ENCODE measurements at regions not wholly inside any gene's neighbourhood (a gene's known extent, or its start where the extent isn't known, plus 50 kb on each side); places are given as distances from the start of the nearest gene placed in this dataset.

DNA sequence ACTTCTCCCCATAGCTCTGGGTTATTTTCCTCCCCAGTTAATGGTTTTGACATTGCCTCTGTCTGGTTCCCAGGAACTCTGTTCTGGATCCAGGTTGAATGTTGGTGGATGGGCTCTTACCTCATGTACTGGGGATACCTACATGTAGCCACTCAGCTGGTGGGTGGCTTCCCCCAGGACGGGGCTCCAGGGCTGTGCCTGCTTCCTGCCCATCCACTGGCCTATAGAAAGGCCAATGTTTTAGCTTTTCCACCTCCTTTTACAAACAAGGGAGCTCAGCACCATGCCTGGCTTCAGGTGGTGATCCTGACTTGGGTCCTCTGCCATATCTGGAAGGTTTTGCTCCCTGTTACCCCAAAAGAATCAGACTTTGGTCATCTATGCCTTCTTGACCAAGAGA is 120.2 kb downstream of the AKAP11 start:
- Mint-ChIP-seq H3K9me3 (peaks cover 11% of the 10 kb centered on the region), H3K4me3 (no peak overlapping the region), H3K36me3 (ENCODE audit: low read depth) (peaks cover 14% of the 10 kb centered on the region), H3K27me3 (no peaks in the 10 kb centered on the region), H3K27ac (peak overlapping the region; percentile 96), H3K4me1 (peaks cover 78% of the 10 kb centered on the region)
- no peak for DNase-seq
- CTCF ChIA-PET: interaction anchor here (1.0 to 3.6 kb wide), 5 partner anchors 11 to 34 kb away, joined by 3 to 35 read pairs (median 5); no protein-coding TSS in a partner anchor
- POLR2A ChIA-PET: interaction anchor here (0.5 to 0.8 kb wide), 3 partner anchors 15 to 182 kb away, joined by 3 to 4 read pairs (median 3); partner anchors contain the start of gene TNFSF11

DNA sequence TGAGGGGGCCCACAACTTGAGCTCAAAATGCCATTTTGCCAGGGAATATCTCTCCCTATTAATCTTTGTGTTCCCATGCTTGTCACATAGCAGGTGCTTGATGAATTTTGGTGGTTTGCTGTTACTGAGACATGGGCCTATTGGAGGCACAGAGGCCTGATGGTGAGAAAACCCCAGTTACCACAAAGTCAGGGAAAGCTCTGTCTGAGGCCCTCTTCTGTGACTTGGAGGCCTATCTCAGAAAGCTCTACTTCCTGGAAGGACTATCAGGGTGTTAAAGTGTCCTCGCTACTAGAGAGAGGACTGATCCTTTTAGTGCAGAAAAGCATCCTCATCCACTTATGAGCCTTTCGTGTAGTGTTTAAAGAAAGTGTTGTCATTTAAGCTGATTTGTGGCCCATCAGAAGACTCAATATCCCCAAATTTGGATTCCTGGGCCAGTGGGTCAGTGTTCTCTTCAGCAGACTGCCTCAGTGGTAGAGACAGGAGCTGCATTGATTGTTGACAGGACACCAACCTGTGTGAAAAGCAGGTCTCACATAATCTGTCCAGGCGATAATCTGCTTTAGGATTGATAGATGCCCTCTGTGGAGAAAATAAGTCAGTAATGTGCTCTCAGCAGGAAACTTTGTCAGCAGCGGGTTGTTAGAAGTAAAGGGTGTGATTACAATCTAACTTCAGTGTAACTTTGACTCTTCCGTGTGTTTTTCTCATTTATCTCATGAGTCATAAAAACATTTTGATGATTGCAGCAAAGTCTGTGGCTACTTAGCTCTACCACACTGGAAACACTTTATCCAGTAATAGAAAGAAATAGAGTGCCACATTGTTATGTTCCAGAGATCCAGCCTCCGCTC is 121.0 kb downstream of the AKAP11 start:
- ChIA-PET POLR2A (interaction anchor here (0.7 kb wide), 1 partner anchor 12 kb away, joined by 3 read pairs; no protein-coding TSS in a partner anchor), CTCF (interaction anchor here (0.6 to 3.6 kb wide), 7 partner anchors 10 to 35 kb away, joined by 3 to 35 read pairs (median 4); no protein-coding TSS in a partner anchor)
- Mint-ChIP-seq H3K36me3 (ENCODE audit: low read depth) (peaks cover 14% of the 10 kb centered on the region), H3K4me3 (peak overlapping the region; percentile 54), H3K27me3 (no peaks in the 10 kb centered on the region), H3K27ac (peak overlapping the region; percentile 96), H3K9me3 (peaks cover 9% of the 10 kb centered on the region), H3K4me1 (peaks cover 78% of the 10 kb centered on the region)
- peak; percentile 52 for DNase-seq

DNA sequence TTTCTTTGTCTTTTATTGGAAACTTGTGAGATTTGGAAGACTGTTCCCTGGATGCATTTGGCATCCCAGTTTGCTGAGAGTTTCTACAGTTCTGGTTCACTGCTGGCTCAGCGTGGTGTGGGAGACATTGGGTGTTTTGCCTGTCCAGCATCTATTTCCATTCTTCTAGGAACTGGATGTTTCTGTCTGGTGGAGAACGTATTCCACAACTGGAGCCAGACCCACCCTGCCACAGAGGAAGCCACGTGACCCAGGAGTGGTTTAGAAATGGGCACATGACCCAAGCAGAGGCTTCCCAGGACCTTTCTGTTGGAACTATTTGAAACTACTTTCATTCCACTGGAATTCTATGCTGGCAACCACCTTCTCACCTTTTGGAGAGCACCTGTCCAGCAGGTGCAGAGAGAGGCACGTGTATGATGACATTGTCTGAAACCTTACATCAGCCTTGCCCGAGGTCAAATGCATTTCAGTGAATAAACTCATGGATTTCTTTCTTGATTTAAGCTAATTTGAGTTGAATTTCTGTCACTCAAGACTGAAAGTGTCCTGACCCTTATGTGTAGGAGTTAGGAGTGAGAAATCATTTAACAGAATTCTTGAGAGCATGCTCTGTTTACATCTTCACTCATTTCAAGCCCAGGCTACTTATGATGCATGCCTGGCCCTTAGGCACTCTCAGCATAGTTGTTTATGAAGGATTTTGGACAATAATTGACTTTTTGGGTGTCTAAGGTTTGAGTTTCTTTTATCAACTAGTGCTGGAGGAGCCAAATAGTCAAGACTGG is 121.8 kb downstream of the AKAP11 start:
- peaks cover 11% of the 10 kb centered on the region for H3K36me3 Mint-ChIP-seq (ENCODE audit: low read depth)
- CTCF ChIA-PET: interaction anchor here (1.4 to 3.6 kb wide), 5 partner anchors 9 to 21 kb away, joined by 3 to 35 read pairs (median 5); no protein-coding TSS in a partner anchor
- peaks cover 6% of the 10 kb centered on the region for H3K9me3 Mint-ChIP-seq
- peak overlapping the region; percentile 54 for H3K4me3 Mint-ChIP-seq
- H3K27ac Mint-ChIP-seq: peak overlapping the region; percentile 96
- no peaks in the 10 kb centered on the region for H3K27me3 Mint-ChIP-seq
- DNase-seq: no peak
- peaks cover 73% of the 10 kb centered on the region for H3K4me1 Mint-ChIP-seq
- POLR2A ChIA-PET: interaction anchor here (0.7 kb wide), 1 partner anchor 26 kb away, joined by 5 read pairs; no protein-coding TSS in a partner anchor

DNA sequence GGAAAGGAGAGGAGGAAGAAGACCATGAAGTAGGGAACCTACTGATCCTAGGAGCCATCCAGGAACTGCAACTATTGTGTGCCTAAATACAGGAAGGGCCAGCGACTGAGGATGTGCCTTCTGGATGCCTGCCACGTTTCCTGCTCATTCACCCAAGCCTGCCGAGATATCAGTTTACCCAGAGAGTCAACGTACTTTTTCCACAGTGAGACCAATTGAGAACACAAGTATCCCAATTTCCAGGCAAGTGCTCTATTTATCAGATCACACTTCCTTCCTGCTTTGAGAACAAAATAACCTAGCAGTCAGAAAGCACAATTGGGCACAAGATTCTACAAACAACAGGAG is 122.4 kb downstream of the AKAP11 start:
- peaks cover 70% of the 10 kb centered on the region for H3K4me1 Mint-ChIP-seq
- H3K36me3 Mint-ChIP-seq (ENCODE audit: low read depth): peaks cover 11% of the 10 kb centered on the region
- DNase-seq: no peak
- peak overlapping the region; percentile 54 for H3K4me3 Mint-ChIP-seq
- H3K9me3 Mint-ChIP-seq: peaks cover 7% of the 10 kb centered on the region
- ChIA-PET CTCF (interaction anchor here (1.4 to 3.6 kb wide), 4 partner anchors 9 to 20 kb away, joined by 3 to 35 read pairs (median 6); no protein-coding TSS in a partner anchor), POLR2A (interaction anchor here (0.7 kb wide), 1 partner anchor 26 kb away, joined by 5 read pairs; no protein-coding TSS in a partner anchor)
- H3K27me3 Mint-ChIP-seq: no peaks in the 10 kb centered on the region
- peak overlapping the region; percentile 96 for H3K27ac Mint-ChIP-seq

DNA sequence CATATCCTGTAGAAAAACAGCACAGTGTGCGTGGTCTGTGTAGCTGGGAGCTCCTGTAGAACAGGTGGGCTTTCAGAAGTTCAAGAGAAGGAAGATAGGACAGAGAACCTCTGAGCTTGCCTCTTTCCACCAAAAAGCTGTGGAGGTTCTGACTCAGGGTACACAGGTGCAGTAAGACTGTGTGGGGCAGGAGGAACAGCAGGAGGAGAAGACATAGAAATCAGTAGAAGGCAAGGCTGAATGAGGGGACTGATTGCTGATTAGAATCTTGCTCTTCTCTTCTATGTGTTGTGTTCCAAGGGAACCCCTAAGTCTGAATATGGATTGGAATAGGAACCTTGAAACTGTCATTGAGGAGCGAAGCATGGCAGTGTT is 122.7 kb downstream of the AKAP11 start:
- H3K4me1 Mint-ChIP-seq: peaks cover 73% of the 10 kb centered on the region
- peak overlapping the region; percentile 96 for H3K27ac Mint-ChIP-seq
- CTCF ChIA-PET: interaction anchor here (2.4 to 3.6 kb wide), 2 partner anchors 13 to 21 kb away, joined by 5 to 35 read pairs; no protein-coding TSS in a partner anchor
- H3K9me3 Mint-ChIP-seq: peaks cover 8% of the 10 kb centered on the region
- H3K27me3 Mint-ChIP-seq: no peaks in the 10 kb centered on the region
- peak; percentile 18 for DNase-seq
- peak overlapping the region; percentile 54 for H3K4me3 Mint-ChIP-seq
- H3K36me3 Mint-ChIP-seq (ENCODE audit: low read depth): peaks cover 12% of the 10 kb centered on the region
- POLR2A ChIA-PET: no interaction called here

DNA sequence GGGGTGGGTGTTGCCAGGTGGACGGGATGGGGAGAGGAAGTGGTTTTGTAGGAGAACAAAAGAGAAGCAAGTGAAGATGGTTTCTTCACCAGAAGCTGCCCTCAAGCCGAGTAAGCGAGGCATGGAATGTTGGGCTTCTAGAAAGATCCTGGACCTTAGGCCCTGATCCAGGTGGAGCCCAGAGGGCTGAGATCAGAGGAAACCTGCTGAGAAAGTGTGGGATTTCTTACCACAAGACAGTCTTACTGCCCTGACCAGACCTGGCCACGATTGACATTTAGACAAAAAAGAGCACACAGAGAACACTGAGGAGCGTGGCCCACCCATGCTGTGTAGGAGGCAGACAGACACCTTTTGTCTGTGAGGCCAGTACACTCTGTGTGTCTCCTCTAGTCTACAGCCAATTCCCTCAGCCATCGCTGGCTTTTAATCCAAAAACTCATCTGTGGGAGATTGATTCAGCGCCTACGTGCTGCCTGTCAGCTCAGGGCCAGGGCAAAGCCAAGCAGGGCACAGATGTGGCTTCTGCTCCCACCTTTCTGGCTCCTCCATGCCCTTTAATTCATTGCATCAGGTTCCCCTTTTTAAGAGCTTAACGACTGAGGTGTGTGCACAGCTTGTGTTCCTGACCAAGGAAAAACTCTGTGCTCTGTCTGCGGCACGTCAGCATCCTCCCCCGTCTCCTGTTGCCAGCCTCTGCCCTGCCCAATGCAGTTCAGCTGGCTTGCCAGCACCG is 123.3 kb downstream of the AKAP11 start:
- Mint-ChIP-seq H3K36me3 (ENCODE audit: low read depth) (peaks cover 11% of the 10 kb centered on the region), H3K27ac (peak overlapping the region; percentile 96), H3K9me3 (peaks cover 8% of the 10 kb centered on the region), H3K4me3 (peak overlapping the region; percentile 54), H3K27me3 (no peaks in the 10 kb centered on the region), H3K4me1 (peaks cover 76% of the 10 kb centered on the region)
- ChIA-PET POLR2A (interaction anchor here (0.6 kb wide), 1 partner anchor 72 kb away, joined by 4 read pairs; no protein-coding TSS in a partner anchor), CTCF (interaction anchor here (0.6 to 2.4 kb wide), 3 partner anchors 18 to 85 kb away, joined by 3 to 6 read pairs (median 5); no protein-coding TSS in a partner anchor)
- peak; percentile 38 for DNase-seq

DNA sequence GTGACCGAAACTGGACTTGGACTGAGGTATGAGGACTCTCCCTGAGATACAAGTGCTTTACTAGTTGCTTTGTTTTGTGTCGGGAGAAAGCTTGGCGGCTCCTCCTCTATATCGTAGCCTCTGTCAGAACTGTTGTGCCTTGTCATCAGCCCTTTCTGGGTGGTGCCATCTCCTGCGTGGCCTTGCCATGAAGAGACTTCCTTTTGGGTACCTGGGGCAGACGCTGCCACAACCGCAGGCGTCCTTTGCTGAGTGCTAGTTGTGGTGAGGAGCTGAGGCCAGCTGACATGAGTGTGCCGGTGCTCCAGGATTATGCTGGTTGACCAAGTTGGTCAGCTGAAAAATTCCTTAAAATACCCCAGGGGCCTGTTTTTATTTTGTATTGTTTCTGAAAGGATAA is 124.5 kb downstream of the AKAP11 start:
- peaks cover 78% of the 10 kb centered on the region for H3K4me1 Mint-ChIP-seq
- CTCF ChIA-PET: interaction anchor here (0.6 to 1.5 kb wide), 6 partner anchors 9 to 233 kb away, joined by 3 to 6 read pairs (median 4); no protein-coding TSS in a partner anchor
- H3K27me3 Mint-ChIP-seq: no peaks in the 10 kb centered on the region
- peak; percentile 64 for DNase-seq
- peak overlapping the region; percentile 96 for H3K27ac Mint-ChIP-seq
- POLR2A ChIA-PET: no interaction called here
- peak overlapping the region; percentile 22 for H3K4me3 Mint-ChIP-seq
- peaks cover 4% of the 10 kb centered on the region for H3K9me3 Mint-ChIP-seq
- H3K36me3 Mint-ChIP-seq (ENCODE audit: low read depth): peaks cover 11% of the 10 kb centered on the region

DNA sequence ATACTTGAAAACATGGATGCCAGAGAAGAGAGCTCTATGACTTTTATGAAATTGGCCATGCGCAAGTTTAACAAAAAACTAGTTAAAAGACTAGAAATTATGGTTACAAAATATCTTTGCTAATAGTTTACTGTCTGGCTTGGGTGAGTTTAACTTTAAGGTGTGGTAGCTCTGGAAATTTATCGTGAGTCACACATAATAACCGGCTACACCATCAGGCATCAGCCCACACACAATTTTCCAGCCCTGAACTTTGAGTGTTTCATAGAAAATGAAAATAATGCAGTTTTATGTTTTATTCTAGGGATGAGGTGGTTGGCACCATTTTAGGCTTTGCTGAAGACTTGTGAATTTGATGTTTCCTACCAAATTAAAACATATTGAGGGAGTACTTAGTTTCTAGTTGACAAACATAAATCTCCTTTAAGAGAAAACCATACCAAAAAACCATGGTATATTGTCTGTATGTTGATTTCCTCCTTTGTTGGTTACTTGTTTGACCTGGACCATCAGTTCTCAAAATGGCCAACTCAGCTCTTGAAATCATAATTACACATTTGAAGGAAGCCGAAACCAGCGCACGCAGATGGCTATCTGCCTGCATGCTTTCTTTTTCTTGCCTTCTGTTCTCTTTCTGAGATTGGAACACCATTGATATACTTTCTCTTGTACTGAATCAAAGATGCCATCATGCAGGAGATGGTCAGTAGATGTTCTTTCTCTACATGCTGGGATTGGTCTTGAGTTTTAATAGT is 125.1 kb downstream of the AKAP11 start:
- DNase-seq: no peak
- Mint-ChIP-seq H3K36me3 (ENCODE audit: low read depth) (peaks cover 11% of the 10 kb centered on the region), H3K9me3 (peaks cover 4% of the 10 kb centered on the region), H3K27ac (peak overlapping the region; percentile 96), H3K4me3 (peak overlapping the region; percentile 22), H3K4me1 (peaks cover 73% of the 10 kb centered on the region), H3K27me3 (no peaks in the 10 kb centered on the region)
- ChIA-PET POLR2A (no interaction called here), CTCF (interaction anchor here (0.6 to 1.5 kb wide), 5 partner anchors 10 to 199 kb away, joined by 3 to 6 read pairs (median 4); no protein-coding TSS in a partner anchor)

DNA sequence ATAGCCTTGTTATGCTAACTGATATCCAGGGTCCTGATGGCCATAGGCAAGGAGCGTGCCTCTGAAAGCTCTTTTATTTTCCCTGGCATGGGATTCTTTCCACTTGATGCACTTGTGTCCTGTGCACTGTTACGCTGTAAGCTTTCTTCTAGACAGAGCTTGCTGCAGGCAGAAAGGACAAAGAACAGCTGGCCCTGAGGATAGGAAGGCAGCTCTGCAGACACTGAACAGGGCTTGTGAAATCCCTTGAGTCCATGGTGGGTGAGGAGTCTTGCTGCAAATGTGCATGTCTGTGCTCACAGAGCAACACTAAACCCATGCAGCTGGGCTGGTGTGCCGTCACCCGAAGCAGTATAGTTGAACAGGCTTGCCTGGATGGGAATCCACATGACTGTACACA is 126.6 kb downstream of the AKAP11 start:
- DNase-seq: no peak
- Mint-ChIP-seq H3K4me1 (peaks cover 60% of the 10 kb centered on the region), H3K27me3 (no peaks in the 10 kb centered on the region), H3K27ac (no peak overlapping the region), H3K4me3 (no peak overlapping the region), H3K9me3 (peaks cover 6% of the 10 kb centered on the region), H3K36me3 (ENCODE audit: low read depth) (peaks cover 7% of the 10 kb centered on the region)
- POLR2A ChIA-PET: no interaction called here
- CTCF ChIA-PET: interaction anchor here (0.9 kb wide), 1 partner anchor 18 kb away, joined by 3 read pairs; no protein-coding TSS in a partner anchor

DNA sequence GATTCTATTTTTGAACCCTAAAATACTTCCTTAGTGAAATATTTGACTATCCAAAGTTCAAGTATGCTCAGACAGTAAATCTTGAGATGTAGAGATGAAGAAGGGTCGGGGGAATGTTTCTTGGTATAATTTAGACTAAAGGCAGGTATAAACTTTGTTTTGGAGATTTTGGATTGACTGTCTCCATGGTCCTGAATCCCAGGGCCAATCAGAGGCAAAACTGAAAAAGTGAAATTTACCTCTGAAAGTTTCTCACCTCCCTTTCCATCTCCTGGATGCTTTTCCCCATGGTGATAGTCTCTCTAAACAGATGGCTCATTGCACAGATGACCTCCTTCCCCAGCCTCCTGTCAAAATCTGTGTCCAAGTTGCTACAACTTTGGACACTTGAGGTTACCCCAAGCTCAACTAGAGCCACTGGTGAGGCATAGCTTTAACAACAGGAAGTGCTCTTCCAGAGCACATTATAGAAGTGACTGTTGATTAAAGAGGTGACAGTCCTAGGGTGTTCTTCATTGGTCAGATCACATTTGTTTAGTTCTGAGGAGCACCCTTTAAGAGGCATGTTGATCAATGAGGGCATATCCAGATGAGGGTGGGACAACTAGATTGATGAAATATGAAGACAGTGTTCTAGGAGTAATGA is 128.4 kb downstream of the AKAP11 start:
- peaks cover 46% of the 10 kb centered on the region for H3K4me1 Mint-ChIP-seq
- no peak for DNase-seq
- no peak overlapping the region for H3K4me3 Mint-ChIP-seq
- H3K27me3 Mint-ChIP-seq: no peaks in the 10 kb centered on the region
- no peak overlapping the region for H3K27ac Mint-ChIP-seq
- H3K9me3 Mint-ChIP-seq: peaks cover 9% of the 10 kb centered on the region
- CTCF ChIA-PET: interaction anchor here (1.3 kb wide), 1 partner anchor 12 kb away, joined by 3 read pairs; no protein-coding TSS in a partner anchor
- POLR2A ChIA-PET: no interaction called here
- peaks cover 7% of the 10 kb centered on the region for H3K36me3 Mint-ChIP-seq (ENCODE audit: low read depth)

DNA sequence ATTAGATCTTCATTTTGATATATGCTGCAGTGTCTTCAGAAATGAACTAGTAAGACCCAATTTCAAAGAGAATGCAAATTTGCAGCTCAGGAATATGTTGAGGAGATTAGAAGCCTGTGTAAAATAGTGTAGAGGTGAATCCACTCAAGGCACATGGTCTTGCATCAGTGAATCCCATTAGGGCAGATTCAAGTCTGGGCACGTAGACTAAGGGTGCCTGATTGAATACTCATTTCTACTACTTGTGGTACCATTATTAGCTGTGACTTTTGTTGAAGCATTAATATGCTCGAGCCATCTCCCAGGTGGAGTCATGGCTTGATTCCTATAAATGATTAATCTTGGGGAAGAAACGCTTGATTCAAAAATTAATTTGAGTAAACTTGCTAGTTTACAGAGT is 129.4 kb downstream of the AKAP11 start:
- Mint-ChIP-seq H3K36me3 (ENCODE audit: low read depth) (peaks cover 7% of the 10 kb centered on the region), H3K9me3 (peaks cover 9% of the 10 kb centered on the region), H3K27me3 (no peaks in the 10 kb centered on the region), H3K4me3 (no peak overlapping the region), H3K27ac (no peak overlapping the region), H3K4me1 (peaks cover 48% of the 10 kb centered on the region)
- ChIA-PET POLR2A (no interaction called here), CTCF (interaction anchor here (1.2 to 1.3 kb wide), 2 partner anchors 13 to 19 kb away, joined by 3 to 4 read pairs; no protein-coding TSS in a partner anchor)
- no peak for DNase-seq
